DOHH2 (cell line): ENCODE measurements at regions not wholly inside any gene's neighbourhood (a gene's known extent, or its start where the extent isn't known, plus 50 kb on each side); places are given as distances from the start of the nearest gene placed in this dataset.

ENCODE experiments used
- CTCF ChIP-seq: fragments of 200-600 bp; sonication (generic); IDR thresholded peaks from one replicate; pipeline ENCODE4 v1.5.1; 2014; ENCODE audit warnings: antibody characterized with exemption, mild to moderate bottlenecking, low read depth, low read length; ENCODE audit not compliant: poor library complexity, severe bottlenecking
- EZH2phosphoT487 ChIP-seq: fragments of 200-600 bp; sonication (generic); IDR thresholded peaks from 2 replicates; pipeline ENCODE4 v1.6.1; 2017; ENCODE audit warnings: borderline replicate concordance, mild to moderate bottlenecking, antibody characterized with exemption, low read length, moderate library complexity, mixed read lengths

DNA sequence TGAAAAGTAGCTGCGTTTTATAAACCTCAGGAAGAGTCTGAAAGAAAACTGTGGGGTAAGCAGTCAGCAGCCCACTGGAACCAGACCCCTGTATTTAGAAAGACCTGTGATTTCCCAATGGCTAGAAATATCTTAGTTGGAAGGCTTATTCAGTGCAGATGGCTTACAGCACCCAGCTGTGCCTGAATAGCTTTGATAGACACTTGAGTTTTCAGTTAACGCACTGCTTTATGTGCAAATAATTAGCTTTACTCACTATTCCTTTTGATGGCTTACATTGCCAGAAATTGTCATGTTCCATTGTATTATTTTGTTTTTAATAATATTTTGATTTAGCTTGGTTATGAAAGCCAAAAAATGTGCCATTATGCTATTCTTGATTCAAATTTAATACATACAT, 465.3 kb upstream of the SYNCRIP start:
- no peak for TF ChIP-seq CTCF
- TF ChIP-seq EZH2phosphoT487 = no peak
